HG03103 (cell line): ENCODE measurements at regions not wholly inside any gene's neighbourhood (a gene's known extent, or its start where the extent isn't known, plus 50 kb on each side); places are given as distances from the start of the nearest gene placed in this dataset.
"Not testable (repeated sequence)": the region's sequence is repeated elsewhere in the genome, so short reads cannot be mapped to it uniquely, and the experiment has no call there.

ENCODE experiments used
- ATAC-seq: cut with Tn5 transposase; IDR thresholded peaks from one replicate; pipeline ENCODE4 v1.9.1; 2021; ENCODE audit warnings: low read depth; ENCODE audit not compliant: unreplicated experiment

DNA sequence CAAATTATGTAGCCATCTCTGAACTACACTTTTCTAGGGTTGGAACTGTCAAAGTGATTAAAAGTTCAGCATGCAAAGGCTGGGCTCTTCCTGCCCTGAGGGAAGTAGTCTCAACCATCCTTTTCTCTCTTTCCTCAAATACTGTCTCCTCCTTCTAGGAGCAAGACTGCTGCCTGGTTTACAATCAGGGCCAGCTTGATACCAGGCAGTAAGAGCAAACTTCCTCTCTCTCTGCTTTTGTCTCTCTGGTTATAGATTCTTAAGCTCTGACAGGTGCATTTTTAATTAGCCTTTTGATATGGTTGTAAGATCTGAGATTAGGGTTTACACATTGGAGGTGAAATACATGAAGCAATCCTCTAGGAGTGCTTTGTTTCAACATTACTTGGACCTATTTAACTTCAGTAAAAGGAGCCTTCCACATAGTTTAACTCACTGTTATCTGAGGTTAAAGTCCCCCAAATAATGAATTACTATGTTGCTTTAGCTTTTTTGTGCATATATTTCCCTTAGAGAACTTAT lies 436.1 kb downstream of the SPATA31D1 start:
- no peak for ATAC-seq

DNA sequence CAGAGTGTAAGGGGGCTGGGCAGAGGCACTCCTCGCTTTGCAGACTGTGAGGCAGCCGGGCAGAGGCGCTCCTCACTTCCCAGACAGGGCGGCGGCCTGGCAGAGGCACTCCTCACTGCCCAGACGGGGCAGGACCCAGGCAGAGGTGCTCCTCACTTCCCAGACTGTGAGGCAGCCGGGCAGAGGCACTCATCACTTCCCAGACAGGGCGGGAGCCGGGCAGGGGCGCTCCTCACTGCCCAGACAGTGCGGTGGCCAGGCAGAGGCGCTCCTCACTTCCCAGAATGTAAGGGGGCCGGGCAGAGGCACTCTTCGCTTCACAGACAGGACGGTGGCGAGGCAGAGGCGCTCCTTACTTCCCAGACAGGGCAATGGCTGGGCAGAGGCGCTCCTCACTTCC lies 442.5 kb downstream of the SPATA31D1 start:
- no peak for ATAC-seq

DNA sequence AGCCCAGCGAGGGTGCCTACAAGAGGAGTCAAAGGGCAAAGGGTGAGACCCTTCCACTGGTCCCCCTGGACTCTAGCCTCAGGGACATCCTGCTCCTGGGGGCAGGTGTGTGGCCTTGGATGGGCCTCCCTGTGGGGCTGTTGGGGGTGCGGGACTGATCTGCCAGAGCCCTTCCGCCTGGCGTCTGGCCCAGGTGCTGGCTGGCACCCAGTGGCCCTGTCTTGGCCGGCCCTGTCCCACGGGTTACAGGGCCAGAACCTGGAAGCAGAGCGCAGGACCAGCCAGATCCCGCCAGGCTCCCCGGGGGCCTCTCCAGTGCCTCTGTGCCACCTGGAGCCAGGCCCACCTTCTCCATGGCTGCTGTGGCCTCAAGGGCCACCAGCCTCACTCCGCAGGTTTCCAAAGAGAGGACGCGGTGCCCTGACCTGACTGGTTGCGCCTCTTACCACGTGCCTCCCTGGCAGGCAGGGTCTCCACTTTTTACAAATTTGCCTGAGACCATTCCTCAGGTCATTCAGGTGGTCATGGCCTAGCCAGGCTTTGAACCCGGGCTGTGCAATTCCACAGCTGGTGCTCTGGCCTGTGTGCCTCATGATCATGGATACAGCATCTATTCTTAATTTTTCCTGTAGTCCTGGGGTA lies 444.8 kb downstream of the SPATA31D1 start:
- ATAC-seq, result not testable (repeated sequence)

DNA sequence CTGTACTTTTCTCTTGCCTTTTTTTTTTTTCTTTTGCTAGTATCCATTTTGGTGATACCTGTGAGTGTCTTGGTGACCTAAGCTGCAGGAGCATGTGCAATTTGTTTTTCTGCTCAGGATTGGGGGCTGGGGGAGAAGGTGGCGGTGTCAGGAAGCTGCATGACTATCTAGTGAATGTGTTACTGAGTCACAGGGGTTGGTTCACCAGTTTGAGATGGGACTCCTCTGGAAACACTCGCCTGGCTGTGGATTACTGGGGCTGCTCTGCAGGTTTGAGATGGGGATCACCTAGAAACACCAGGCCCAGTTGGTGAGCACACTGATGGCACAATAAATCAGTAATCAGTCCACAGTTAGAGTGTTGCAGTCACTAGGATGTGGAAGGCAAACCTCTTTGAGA lies 447.9 kb downstream of the SPATA31D1 start:
- no peak for ATAC-seq

DNA sequence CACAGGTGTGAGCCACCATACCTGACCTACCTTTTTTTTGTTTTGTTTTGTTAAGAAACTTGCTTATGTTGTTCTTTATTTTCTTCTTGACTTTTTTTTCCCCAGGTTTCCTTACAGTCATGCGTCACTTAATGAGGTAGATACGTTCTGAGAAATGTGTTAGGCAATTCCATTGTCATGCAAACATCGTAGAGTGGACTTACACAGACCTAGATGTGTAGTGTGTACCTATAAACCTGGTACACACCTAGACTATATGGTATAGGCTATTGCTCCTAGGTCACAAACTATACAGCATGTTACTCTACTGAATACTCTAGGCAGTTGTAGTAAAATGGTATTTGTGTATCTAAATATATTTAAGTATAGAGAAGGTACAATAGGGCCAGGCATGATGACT lies 448.6 kb downstream of the SPATA31D1 start:
- not testable (repeated sequence) for ATAC-seq

DNA sequence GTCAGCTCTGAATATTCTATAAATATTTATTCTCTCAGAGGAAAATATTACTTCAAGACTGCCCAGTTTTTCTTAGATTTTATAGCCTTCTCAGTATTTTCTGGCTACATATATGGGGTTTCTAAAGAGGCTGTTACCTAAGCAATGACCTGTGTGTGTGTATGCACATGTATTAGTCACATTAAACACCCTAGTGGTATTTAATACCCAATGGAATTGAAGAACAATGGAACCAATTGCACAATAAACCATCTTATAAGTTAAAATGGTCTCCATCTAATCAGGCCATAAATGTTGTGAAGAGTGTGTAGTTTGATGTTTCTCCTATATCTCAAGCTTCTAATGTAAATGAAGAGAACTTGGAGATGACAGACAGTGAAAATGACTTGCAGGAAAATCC lies 450.0 kb downstream of the SPATA31D1 start:
- no peak for ATAC-seq

DNA sequence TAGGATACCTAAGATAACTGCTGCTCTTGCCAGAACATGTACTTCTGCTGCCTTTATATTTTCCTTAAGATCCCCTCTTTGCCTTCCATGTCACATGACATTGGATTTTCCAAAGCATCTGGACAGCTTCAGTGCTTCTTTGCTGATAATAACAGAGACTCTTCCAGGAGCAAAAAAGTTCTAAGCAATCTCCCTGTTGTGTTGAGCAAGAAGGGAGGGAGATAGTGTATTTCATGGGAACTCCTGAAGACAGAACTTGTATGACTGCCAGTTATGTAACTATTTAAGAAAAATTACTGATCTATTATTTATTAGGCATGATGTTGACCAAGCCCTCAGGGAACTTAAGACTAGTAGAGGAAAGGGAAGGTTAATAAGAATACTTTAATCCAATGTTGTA lies 454.7 kb downstream of the SPATA31D1 start:
- ATAC-seq, result no peak

DNA sequence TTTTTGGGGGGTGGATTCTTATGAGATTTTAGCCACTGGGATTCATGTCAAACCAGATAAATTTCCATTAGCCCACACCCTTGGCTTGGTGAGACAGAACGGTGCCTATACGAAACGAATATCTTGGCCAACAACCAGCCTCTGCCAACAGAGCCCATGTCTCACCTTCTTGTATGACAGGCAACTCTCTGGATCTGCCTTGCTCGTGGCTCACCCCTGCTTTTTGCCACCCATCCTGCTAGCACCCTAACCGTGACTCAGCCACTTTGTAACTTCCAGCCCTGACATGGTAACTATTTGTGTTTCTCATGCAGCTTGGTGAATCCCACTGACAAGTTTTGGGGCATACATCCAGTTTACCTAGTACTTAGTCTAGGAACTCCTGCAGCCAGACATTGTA lies 457.0 kb downstream of the SPATA31D1 start:
- no peak for ATAC-seq

DNA sequence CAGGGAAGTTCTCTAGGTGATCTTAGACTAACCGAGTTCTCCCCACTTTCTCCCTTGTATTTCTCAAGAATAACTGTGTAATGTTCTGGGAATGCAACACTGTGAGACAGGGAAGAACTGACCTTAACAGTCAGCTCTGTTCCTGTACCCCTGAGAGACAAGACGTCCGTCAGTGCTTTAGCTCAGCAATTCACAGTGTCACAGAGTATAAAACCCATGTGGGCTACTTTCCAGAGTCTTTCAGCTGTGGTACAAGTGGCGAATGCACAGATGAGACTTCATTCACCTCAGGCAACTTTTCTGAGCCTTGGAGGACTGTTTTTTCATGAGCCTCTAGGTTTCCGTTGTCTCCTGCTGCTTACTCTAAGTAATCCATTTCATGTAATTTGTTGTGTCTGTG lies 458.8 kb downstream of the SPATA31D1 start:
- ATAC-seq, result no peak

DNA sequence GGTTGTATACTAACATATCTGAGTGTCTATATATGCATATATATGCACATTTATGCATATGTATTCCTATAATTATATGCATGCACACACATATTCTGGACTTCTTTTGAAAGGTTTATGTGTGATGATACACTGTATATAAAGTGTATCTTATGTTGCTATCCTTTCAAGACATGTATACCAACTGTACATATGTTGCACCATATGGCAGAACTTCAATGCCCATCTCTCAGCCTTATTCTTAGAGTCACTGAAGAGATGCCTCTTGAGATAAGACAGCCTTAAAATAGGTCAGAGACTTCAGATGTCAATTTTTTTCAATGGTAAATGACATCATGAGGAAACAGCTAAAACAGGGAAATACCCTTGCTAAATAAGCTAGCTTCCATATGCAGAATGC lies 461.4 kb downstream of the SPATA31D1 start:
- ATAC-seq, result no peak

DNA sequence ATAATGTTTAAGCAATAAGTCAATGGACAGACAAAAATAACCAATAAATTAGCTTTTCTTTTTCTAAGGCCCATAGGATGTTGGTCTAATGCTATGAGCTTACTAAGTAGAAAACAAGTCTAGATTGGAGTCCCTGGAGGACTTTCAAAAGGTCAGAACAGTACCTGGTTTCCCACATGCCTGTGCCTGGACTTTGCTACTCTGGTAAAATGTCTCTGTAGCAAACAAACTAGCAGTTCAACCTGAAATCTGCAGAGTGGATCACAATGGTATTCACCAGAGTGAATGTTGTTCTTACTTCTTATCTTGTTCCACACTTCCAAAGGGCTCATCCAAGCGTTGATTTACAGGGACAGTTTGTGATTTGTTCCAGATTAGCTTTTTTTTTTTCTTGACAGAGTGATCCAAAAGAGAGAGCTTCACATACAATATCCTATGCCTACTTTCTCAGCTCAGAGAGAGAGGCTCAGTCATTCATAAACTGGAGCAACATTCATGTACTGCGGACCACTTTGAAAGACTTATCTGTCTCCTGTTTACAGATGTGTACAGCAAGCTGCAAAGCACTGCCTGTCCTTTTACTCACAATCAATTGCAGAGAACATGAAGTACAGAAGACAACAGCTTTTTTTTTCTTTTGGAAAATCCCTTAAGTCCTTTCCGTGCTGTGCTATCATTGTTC lies 466.1 kb downstream of the SPATA31D1 start:
- ATAC-seq, result no peak

DNA sequence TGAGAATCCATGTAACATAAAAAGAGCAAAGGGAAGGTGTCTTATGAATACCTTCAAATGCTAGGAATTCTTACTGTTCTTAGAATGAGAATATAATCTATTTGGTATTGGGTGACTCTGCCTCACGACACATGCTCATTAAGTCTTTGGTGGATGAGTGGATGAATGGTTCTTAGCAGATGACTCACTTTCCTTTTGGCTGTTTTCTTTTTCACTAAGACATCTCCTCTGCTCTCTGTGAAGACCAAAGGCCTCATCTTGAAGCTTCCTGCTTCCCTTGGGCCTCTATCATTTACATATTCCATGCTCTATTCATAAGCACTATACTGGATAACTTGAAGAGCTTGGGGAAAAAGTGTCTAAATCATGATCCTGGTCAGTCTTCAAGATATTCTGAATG lies 468.1 kb downstream of the SPATA31D1 start:
- no peak for ATAC-seq

DNA sequence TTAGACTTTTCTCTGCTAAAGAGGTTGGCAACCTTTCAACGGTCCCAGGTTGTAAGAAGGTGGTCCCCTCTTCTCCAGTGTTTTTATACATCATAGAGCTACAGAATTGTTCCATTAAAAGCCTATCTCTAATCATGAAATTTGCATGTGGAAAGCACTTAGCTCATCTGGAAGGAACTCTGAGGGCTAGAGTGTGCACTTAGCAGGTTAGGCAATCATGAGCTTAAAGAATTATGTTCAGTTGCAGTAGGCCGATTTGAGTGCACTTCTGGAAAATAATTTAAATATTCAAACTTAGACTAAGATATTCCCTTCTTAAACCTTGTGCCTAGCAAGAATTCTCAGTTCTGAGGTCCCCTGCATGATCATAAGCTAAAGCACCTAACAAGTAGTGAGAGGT lies 468.7 kb downstream of the SPATA31D1 start:
- ATAC-seq, result no peak

DNA sequence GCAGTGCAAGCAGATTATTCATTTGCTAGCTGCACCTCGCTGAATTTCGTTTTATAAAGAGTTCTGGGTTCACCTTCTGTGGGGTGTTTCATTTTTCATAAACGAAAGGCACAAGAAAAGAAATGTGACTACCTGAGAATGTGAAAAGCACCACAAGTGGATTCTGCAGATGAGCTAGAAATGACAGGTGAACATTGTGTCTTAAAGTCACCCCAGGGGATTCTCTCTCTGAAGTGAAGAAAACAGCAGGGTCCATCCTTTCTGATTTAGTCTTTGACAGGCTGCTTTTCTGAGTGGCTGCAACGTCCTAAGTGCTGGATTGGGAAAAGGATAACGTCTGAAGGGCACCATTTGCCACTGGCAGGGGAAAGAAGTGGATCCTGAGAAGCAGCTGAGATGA lies 469.3 kb downstream of the SPATA31D1 start:
- ATAC-seq, result no peak

DNA sequence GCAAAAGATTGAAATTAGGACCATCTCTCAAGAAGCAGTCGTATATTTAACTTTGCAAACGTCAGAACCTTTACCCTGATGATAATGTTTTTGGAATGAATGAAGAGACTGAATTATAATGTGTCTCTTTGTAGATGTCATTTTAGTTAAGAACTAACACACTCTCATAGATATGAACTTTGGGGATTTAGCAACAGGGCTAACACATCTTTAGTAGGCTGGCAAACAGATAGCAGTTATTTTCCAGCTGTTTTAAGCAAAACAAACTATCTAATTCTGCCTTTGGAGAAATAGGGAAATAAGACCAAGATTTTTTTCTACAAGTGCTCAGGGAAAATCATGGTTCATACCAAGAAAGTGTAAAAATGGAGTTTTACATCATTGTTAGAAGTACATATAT lies 469.7 kb downstream of the SPATA31D1 start:
- ATAC-seq, result no peak

DNA sequence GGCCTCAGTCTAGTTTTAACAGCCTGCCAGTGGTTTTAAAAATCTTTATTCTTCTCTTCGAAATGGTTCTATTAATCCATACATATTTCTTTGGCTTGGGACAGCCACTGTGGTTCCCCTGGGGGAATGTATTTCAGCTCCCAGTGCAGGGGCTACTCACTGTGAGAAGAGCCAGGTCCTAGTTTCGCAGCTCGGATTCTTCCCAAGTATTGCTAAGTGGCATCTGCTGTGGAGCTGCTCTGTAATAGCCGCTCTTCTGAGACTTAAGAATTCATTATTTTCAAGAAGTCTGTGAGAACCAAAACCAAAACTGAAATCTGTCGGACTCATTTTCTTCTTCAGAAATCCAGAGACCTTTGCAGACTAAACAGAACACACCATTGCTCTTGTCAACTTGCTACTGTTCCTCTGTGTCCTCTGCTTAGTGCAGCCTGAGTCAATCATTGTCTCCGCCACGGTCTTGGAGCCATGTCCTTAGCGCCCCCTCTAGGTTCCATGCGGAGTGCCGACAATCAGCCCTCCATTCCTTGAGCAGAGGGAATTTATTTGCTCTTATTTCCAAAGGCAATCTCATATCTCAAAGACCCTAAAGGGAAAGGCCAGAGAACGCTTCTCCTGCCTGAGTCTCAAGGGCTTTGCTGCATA lies 478.2 kb downstream of the SPATA31D1 start:
- ATAC-seq, result no peak

DNA sequence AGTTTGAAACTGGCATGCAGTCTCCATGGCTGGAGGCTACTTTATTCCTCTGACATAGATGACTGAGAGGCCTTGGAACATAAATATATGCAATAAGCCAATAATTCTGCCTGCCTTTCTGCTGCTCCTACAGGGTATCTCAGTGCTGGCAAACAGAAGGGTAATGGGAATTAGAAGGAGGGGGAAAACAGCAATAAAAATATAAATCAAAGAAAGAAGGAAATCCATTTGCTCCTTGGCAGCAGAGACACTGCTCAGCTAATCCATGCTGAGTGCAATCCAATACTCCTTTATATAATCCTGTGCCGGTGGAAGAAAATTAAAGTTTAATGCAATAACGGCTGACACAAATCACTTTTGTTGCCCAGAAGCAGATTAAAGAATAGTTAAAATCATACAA lies 478.9 kb downstream of the SPATA31D1 start:
- ATAC-seq, result no peak

DNA sequence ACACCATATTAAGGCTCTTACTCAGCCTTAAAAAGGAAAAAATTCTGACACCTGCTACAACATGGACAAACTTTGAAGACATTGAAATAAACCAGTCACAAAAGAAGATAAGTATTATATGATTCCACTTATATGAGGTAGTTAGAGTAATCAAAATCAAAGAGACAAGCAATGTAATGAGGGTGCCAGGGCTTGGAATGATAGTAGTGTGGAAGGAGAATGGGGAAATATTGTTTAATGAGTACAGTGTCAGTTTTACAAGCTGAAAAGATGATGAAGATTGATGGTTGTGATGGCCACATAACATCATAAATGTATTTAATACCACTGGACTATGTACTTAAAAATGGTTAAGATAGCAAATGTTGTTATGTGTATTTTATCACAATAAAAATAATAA lies 485.7 kb downstream of the SPATA31D1 start:
- ATAC-seq, result no peak

DNA sequence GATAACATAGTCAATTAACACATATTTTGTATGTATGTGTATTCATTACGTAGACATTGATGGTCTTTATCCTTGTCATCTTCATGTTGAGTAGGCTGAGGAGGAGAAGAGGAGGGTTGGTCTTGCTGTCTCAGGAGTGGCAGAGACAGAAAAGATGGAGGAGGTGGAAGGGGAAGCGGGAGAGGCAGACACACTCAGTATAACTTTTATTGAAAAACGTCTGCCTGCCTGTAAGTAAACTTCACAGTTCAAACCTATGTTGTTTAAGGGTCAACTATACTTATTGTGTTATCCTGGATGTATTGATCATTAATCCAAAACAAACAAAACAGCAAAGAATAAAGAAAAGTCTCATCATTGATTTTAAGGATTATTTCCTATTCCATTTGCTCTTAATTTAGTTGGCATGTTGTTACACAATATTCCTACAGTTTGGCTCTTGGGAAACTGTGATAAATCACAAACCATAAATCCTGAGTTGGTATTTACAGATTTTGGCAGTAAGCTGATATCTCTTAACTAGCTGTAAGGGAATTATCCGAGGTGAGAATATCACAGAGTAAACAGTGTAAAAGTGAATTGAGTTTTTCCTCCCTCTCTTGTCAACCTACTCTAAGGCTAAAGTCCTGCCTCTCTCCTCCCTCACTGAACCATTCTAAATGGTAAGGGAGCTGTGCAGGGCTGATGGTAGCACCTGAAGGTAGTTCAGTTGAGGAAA lies 487.2 kb downstream of the SPATA31D1 start:
- ATAC-seq, result no peak

DNA sequence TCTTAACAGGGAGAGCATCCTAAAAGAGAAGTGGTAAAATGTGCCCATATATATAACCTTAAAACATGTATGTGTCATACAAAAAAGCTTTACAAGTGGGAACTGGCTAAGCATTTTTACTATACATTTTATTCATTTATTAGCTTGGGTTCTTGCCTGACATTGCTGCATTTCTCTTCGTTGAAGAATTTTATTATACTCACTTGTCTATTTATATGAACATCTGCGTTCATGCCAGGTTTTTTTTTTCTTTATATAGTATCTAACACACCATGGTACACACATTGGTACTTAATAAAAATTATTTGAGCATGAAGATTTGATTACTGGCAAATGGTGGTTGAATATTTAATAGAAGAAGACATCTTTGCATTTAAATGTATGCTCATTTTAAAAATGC lies 492.3 kb downstream of the SPATA31D1 start:
- ATAC-seq, result no peak

DNA sequence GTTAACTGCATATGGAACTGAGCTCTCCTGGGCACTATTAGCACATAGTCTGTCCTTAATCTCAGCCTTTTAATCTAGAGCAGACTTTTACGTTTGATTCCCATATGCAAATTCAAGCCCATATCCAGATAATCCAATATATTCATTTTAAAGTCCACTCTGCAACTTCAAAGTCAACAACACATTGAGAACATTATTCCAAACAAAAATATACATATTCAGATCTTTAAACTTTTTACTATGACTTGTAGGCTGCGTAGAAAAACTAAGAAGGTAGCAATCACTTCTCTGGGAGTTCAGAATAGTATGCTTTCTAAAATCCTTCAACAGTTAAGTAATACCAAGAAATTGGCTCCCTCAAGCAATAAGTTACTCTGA lies 499.4 kb downstream of the SPATA31D1 start:
- no peak for ATAC-seq
